ENCODE measurements at regions not wholly inside any gene's neighbourhood (a gene's known extent, or its start where the extent isn't known, plus 50 kb on each side); places are given as distances from the start of the nearest gene placed in this dataset.

- TF ChIP-seq, protein P1, sequence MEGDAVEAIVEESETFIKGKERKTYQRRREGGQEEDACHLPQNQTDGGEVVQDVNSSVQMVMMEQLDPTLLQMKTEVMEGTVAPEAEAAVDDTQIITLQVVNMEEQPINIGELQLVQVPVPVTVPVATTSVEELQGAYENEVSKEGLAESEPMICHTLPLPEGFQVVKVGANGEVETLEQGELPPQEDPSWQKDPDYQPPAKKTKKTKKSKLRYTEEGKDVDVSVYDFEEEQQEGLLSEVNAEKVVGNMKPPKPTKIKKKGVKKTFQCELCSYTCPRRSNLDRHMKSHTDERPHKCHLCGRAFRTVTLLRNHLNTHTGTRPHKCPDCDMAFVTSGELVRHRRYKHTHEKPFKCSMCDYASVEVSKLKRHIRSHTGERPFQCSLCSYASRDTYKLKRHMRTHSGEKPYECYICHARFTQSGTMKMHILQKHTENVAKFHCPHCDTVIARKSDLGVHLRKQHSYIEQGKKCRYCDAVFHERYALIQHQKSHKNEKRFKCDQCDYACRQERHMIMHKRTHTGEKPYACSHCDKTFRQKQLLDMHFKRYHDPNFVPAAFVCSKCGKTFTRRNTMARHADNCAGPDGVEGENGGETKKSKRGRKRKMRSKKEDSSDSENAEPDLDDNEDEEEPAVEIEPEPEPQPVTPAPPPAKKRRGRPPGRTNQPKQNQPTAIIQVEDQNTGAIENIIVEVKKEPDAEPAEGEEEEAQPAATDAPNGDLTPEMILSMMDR (IDR thresholded peaks at IDR 0.05; ENCODE audit: control extremely low read depth, extremely low read depth, low read depth, missing control alignments): no peak
- ChIA-PET CTCF (interaction anchor here (1.1 kb wide), 1 partner anchor 16 kb away, joined by 3 read pairs; no protein-coding TSS in a partner anchor), POLR2A (no interaction called here)
- DNase-seq (ENCODE audit: extremely low spot score): no peak
Observed at GRCh38 chr1:30284226-30284625, 439.2 kb downstream of the MATN1 start.

- TF ChIP-seq, protein P1 (IDR thresholded peaks at IDR 0.05; ENCODE audit: control extremely low read depth, extremely low read depth, low read depth, missing control alignments): no peak
- ChIA-PET POLR2A (no interaction called here), CTCF (no interaction called here)
- no peak for DNase-seq (ENCODE audit: extremely low spot score)
Observed at GRCh38 chr1:30283199-30283962, 440.0 kb downstream of the MATN1 start.

GRCh38 chr1:30280572-30280971 is 442.8 kb downstream of the MATN1 start:
- DNase-seq (ENCODE audit: extremely low spot score): no peak
- ChIA-PET CTCF (no interaction called here), POLR2A (no interaction called here)
- TF ChIP-seq, protein P1 (IDR thresholded peaks at IDR 0.05; ENCODE audit: control extremely low read depth, extremely low read depth, low read depth, missing control alignments): no peak

- DNase-seq (ENCODE audit: extremely low spot score): no peak
- CTCF ChIA-PET: no interaction called here
- POLR2A ChIA-PET: no interaction called here
- TF ChIP-seq, protein P1 (IDR thresholded peaks at IDR 0.05; ENCODE audit: control extremely low read depth, extremely low read depth, low read depth, missing control alignments): no peak
Observed at GRCh38 chr1:30277911-30278310, 445.5 kb downstream of the MATN1 start.

DNA sequence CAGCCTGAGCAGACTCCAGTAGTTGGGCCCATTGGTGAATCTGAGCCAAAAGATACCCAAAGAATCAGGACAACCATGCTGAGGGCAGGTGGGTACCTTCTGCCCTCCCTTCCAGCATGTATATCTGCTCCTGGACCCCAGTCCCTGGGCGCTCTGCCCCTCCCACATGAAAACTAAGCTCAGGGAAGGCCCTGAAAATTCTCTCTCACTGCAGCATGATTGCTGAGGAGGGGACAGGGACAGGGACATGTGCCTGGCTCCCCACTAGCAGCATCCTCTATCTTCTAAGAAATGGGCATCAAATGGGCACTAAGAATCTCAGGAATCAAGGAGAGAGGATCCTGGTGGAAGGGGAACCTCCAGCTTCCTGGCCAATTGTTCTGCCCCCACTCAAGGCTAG is 446.0 kb downstream of the MATN1 start:
- POLR2A ChIA-PET: no interaction called here
- TF ChIP-seq, protein P1 (IDR thresholded peaks at IDR 0.05; ENCODE audit: control extremely low read depth, extremely low read depth, low read depth, missing control alignments): no peak
- DNase-seq (ENCODE audit: extremely low spot score): no peak
- CTCF ChIA-PET: no interaction called here

- CTCF ChIA-PET: no interaction called here
- DNase-seq (ENCODE audit: extremely low spot score): no peak
- TF ChIP-seq, protein P1 (IDR thresholded peaks at IDR 0.05; ENCODE audit: control extremely low read depth, extremely low read depth, low read depth, missing control alignments): no peak
- POLR2A ChIA-PET: no interaction called here
Observed at GRCh38 chr1:30275926-30276764, 447.2 kb downstream of the MATN1 start.

Measured in GM10248 (cell line).